Activated B cell treated with CpG ODN at 0.5 μM for 24 hours (primary cell): ENCODE measurements at regions not wholly inside any gene's neighbourhood (a gene's known extent, or its start where the extent isn't known, plus 50 kb on each side); places are given as distances from the start of the nearest gene placed in this dataset.

Experiments used
- ATAC-seq: fragments of 200-7000 bp; cut with Tn5 transposase; one replicate; pipeline ENCODE4 v1.10.0; 2021; ENCODE audit warnings: low read depth, mild to moderate bottlenecking, moderate library complexity
- CTCF ChIA-PET: fragments of 350-600 bp; sonication (Branson Sonifier 250); formaldehyde crosslinking; loops from one replicate; lab custom pipeline; 2021; ENCODE audit warnings: antibody characterized with exemption; lab: Charles Lee
- POLR2A ChIA-PET: fragments of 350-600 bp; sonication (Branson Sonifier 250); formaldehyde crosslinking; loops from one replicate; lab custom pipeline; 2021; ENCODE audit warnings: antibody characterized with exemption; lab: Charles Lee
- DNase-seq: peaks from one replicate; pipeline ENCODE4 v3.0.0; 2022
- H3K27ac Mint-ChIP-seq: one replicate; pipeline ENCODE4 v1.8.0; 2020; ENCODE audit warnings: mixed read lengths
- H3K27me3 Mint-ChIP-seq: one replicate; pipeline ENCODE4 v1.8.0; 2021; ENCODE audit warnings: mixed read lengths
- H3K36me3 Mint-ChIP-seq: one replicate; pipeline ENCODE4 v1.8.0; 2021; ENCODE audit warnings: low read depth, mixed read lengths
- H3K4me1 Mint-ChIP-seq: one replicate; pipeline ENCODE4 v1.8.0; 2021; ENCODE audit warnings: mixed read lengths
- H3K4me3 Mint-ChIP-seq: one replicate; pipeline ENCODE4 v1.8.0; 2020; ENCODE audit warnings: mild to moderate bottlenecking, mixed read lengths
- H3K9me3 Mint-ChIP-seq: one replicate; pipeline ENCODE4 v1.8.0; 2020; ENCODE audit warnings: mixed read lengths
- CTCF ChIP-seq: fragments of 200-600 bp; IDR thresholded peaks from one replicate; pipeline ENCODE4 v1.8.0; 2022; ENCODE audit warnings: antibody characterized with exemption, mild to moderate bottlenecking
- intact Hi-C: fragments of 100-400 bp; cut with micrococcal nuclease; formaldehyde crosslinking; loops from one replicate; pipeline ENCODE4 v1.15.1; 2024

GRCh38 chr5:120792477-120792876 lies 328.4 kb downstream of the PRR16 start:
- H3K36me3 Mint-ChIP-seq = no peaks in the 10 kb centered on the region
- ChIA-PET POLR2A (no interaction called here), CTCF (no interaction called here)
- intact Hi-C loops = no loop called here
- H3K27ac Mint-ChIP-seq = no peak overlapping the region
- ATAC-seq (no peak), DNase-seq (no peak)
- H3K9me3 Mint-ChIP-seq = no peaks in the 10 kb centered on the region
- no peaks in the 10 kb centered on the region for H3K27me3 Mint-ChIP-seq
- H3K4me3 Mint-ChIP-seq = no peak overlapping the region
- H3K4me1 Mint-ChIP-seq = no peaks in the 10 kb centered on the region
- no peak for TF ChIP-seq CTCF

GRCh38 chr5:120794121-120794520 lies 330.0 kb downstream of the PRR16 start:
- Mint-ChIP-seq H3K27me3 (no peaks in the 10 kb centered on the region), H3K4me3 (no peak overlapping the region), H3K4me1 (no peaks in the 10 kb centered on the region), H3K36me3 (no peaks in the 10 kb centered on the region), H3K27ac (no peak overlapping the region), H3K9me3 (no peaks in the 10 kb centered on the region)
- TF ChIP-seq CTCF = no peak
- POLR2A ChIA-PET = no interaction called here
- no peak for ATAC-seq
- DNase-seq = no peak
- CTCF ChIA-PET = no interaction called here
- intact Hi-C loops = no loop called here

DNA sequence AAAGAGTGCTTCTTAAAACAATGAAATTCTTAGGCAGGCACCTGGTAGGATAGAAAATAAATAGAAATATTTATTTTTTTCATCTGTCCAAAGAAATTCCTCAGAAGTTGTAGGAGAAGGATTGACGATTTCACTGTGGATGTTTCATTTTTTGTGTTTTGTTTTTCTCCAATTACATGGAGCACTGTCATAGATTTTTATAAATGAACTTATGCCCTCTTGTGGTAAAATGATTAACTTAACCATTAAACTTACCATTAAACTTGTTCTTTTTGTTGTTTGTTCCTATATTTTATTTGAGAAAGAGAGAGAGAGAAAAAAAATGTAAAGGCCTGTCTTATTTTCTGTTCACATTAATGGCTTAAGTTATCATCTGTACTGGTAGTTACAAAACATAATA lies 339.2 kb downstream of the PRR16 start:
- intact Hi-C loops = loop anchor here (10.0 kb wide), 1 partner anchor 858 kb away; no protein-coding TSS in a partner anchor
- Mint-ChIP-seq H3K27me3 (no peaks in the 10 kb centered on the region), H3K27ac (no peak overlapping the region), H3K9me3 (no peaks in the 10 kb centered on the region), H3K36me3 (no peaks in the 10 kb centered on the region), H3K4me1 (no peaks in the 10 kb centered on the region), H3K4me3 (no peak overlapping the region)
- POLR2A ChIA-PET = no interaction called here
- DNase-seq (no peak), ATAC-seq (no peak)
- TF ChIP-seq CTCF = no peak
- CTCF ChIA-PET = no interaction called here

GRCh38 chr5:120805131-120805530 lies 341.0 kb downstream of the PRR16 start:
- no peak for ATAC-seq
- H3K4me3 Mint-ChIP-seq = no peak overlapping the region
- intact Hi-C loops = loop anchor here (10.0 kb wide), 1 partner anchor 860 kb away; no protein-coding TSS in a partner anchor
- H3K27ac Mint-ChIP-seq = no peak overlapping the region
- ChIA-PET CTCF (no interaction called here), POLR2A (no interaction called here)
- no peaks in the 10 kb centered on the region for H3K9me3 Mint-ChIP-seq
- DNase-seq = no peak
- no peaks in the 10 kb centered on the region for H3K4me1 Mint-ChIP-seq
- no peaks in the 10 kb centered on the region for H3K27me3 Mint-ChIP-seq
- no peaks in the 10 kb centered on the region for H3K36me3 Mint-ChIP-seq
- no peak for TF ChIP-seq CTCF

- no peaks in the 10 kb centered on the region for H3K36me3 Mint-ChIP-seq
- POLR2A ChIA-PET = no interaction called here
- no peak for ATAC-seq
- CTCF ChIA-PET = no interaction called here
- TF ChIP-seq CTCF = no peak
- intact Hi-C loops = loop anchor here (10.0 kb wide), 1 partner anchor 861 kb away; no protein-coding TSS in a partner anchor
- H3K27ac Mint-ChIP-seq = no peak overlapping the region
- H3K4me1 Mint-ChIP-seq = no peaks in the 10 kb centered on the region
- DNase-seq = no peak
- H3K27me3 Mint-ChIP-seq = no peaks in the 10 kb centered on the region
- no peaks in the 10 kb centered on the region for H3K9me3 Mint-ChIP-seq
- H3K4me3 Mint-ChIP-seq = no peak overlapping the region
Observed at GRCh38 chr5:120806202-120806601, 342.1 kb downstream of the PRR16 start.
